CD4-positive, CD25-positive, alpha-beta regulatory T cell (primary cell): ENCODE measurements at regions not wholly inside any gene's neighbourhood (a gene's known extent, or its start where the extent isn't known, plus 50 kb on each side); places are given as distances from the start of the nearest gene placed in this dataset.

Experiments used
- ATAC-seq, 2 donors: fragments of 150-1000 bp; cut with Tn5 transposase; one replicate each; pipeline ENCODE4 v1.10.0; 2021; ENCODE audit warnings: low read depth in 2 of 2, moderate number of reproducible peaks in 2 of 2, moderate library complexity in 1 of 2
- DNase-seq, 3 donors: peaks; one replicate each; pipeline versions ENCODE4 v3.0.0 to v3.0.0-alpha.2; 2012 to 2022; ENCODE audit warnings: mixed read lengths in 1 of 3
- H3K27ac ChIP-seq: one replicate; pipeline ENCODE4 v1.7.0; 2013; ENCODE audit warnings: mild to moderate bottlenecking, low read length; ENCODE audit not compliant: insufficient read depth, poor library complexity, severe bottlenecking
- H3K27me3 ChIP-seq: one replicate; pipeline ENCODE4 v1.7.0; 2013; ENCODE audit warnings: low read length; ENCODE audit not compliant: control insufficient read depth, insufficient read depth
- H3K36me3 ChIP-seq: one replicate; pipeline ENCODE4 v1.7.0; 2013; ENCODE audit warnings: mild to moderate bottlenecking, low read length, moderate library complexity; ENCODE audit not compliant: control insufficient read depth, insufficient read depth
- H3K4me1 ChIP-seq: 2 replicates; pipeline ENCODE4 v1.7.0; 2013; ENCODE audit warnings: mild to moderate bottlenecking, low read length; ENCODE audit not compliant: insufficient read depth, control insufficient read depth, poor library complexity, severe bottlenecking
- H3K4me3 ChIP-seq: one replicate; pipeline ENCODE4 v1.7.0; 2013; ENCODE audit warnings: low read depth, mild to moderate bottlenecking, low read length, moderate library complexity
- H3K9me3 ChIP-seq, 2 experiments: 1 replicate in 1 of 2; 2 replicates in 1 of 2; pipeline ENCODE4 v1.7.0; 2013; ENCODE audit warnings: low read length in 2 of 2, mild to moderate bottlenecking in 1 of 2, moderate library complexity in 1 of 2; ENCODE audit not compliant: control insufficient read depth in 2 of 2
- H3K27ac Mint-ChIP-seq, 3 donors: one replicate each; pipeline ENCODE4 v1.8.0; 2020 to 2022; ENCODE audit warnings: mild to moderate bottlenecking in 3 of 3, mixed read lengths in 3 of 3, moderate library complexity in 2 of 3
- H3K27me3 Mint-ChIP-seq: one replicate; pipeline ENCODE4 v1.8.0; 2022; ENCODE audit warnings: mild to moderate bottlenecking, mixed read lengths
- H3K36me3 Mint-ChIP-seq: one replicate; pipeline ENCODE4 v1.8.0; 2020; ENCODE audit warnings: mixed read lengths
- H3K4me1 Mint-ChIP-seq, 4 donors: one replicate each; pipeline ENCODE4 v1.8.0; 2020 to 2022; ENCODE audit warnings: mixed read lengths in 4 of 4, mild to moderate bottlenecking in 1 of 4
- H3K4me3 Mint-ChIP-seq, 4 donors: one replicate each; pipeline ENCODE4 v1.8.0; 2020 to 2022; ENCODE audit warnings: mild to moderate bottlenecking in 4 of 4, mixed read lengths in 4 of 4, moderate library complexity in 3 of 4
- H3K9me3 Mint-ChIP-seq, 7 donors: one replicate each; pipeline ENCODE4 v1.8.0; 2020 to 2022; ENCODE audit warnings: mixed read lengths in 7 of 7, mild to moderate bottlenecking in 3 of 7, moderate library complexity in 2 of 7

- Mint-ChIP-seq H3K4me3 (no peak overlapping the region), H3K27ac (no peak overlapping the region), H3K4me1 (no peaks in the 10 kb centered on the region), H3K9me3 (peaks cover 1 to 12% (median 4%) of the 10 kb centered on the region in 7 donors), H3K36me3 (no peaks in the 10 kb centered on the region), H3K27me3 (no peaks in the 10 kb centered on the region)
- ATAC-seq (no peak), DNase-seq (no peak)
- Histone ChIP-seq H3K9me3 (no peaks in the 10 kb centered on the region), H3K27me3 (no peaks in the 10 kb centered on the region), H3K4me3 (no peak overlapping the region), H3K27ac (no peak overlapping the region), H3K4me1 (no peaks in the 10 kb centered on the region), H3K36me3 (no peaks in the 10 kb centered on the region)
Measured at GRCh38 chr17:12352127-12352526, 313.6 kb upstream of the MYOCD start.

- Mint-ChIP-seq H3K27me3 (no peaks in the 10 kb centered on the region), H3K4me3 (no peak overlapping the region), H3K36me3 (no peaks in the 10 kb centered on the region), H3K27ac (no peak overlapping the region), H3K4me1 (no peaks in the 10 kb centered on the region), H3K9me3 (peaks cover 0 to 16% (median 6%) of the 10 kb centered on the region in 7 donors)
- no peaks in the 10 kb centered on the region for H3K9me3 ChIP-seq
- no peak for ATAC-seq
- H3K36me3 ChIP-seq = no peaks in the 10 kb centered on the region
- H3K4me3 ChIP-seq = no peak overlapping the region
- DNase-seq = no peak
- no peaks in the 10 kb centered on the region for H3K4me1 ChIP-seq
- no peaks in the 10 kb centered on the region for H3K27me3 ChIP-seq
- H3K27ac ChIP-seq = no peak overlapping the region
Measured at GRCh38 chr17:12357600-12357999, 308.1 kb upstream of the MYOCD start.

GRCh38 chr17:12358477-12358876, 307.2 kb upstream of the MYOCD start:
- Histone ChIP-seq H3K27me3 (no peaks in the 10 kb centered on the region), H3K36me3 (no peaks in the 10 kb centered on the region), H3K27ac (no peak overlapping the region), H3K4me3 (no peak overlapping the region), H3K4me1 (no peaks in the 10 kb centered on the region), H3K9me3 (no peaks in the 10 kb centered on the region)
- Mint-ChIP-seq H3K36me3 (no peaks in the 10 kb centered on the region), H3K4me1 (no peaks in the 10 kb centered on the region), H3K27me3 (no peaks in the 10 kb centered on the region), H3K27ac (no peak overlapping the region), H3K4me3 (no peak overlapping the region), H3K9me3 (peaks cover 0 to 16% (median 6%) of the 10 kb centered on the region in 7 donors)
- ATAC-seq (no peak), DNase-seq (no peak)

GRCh38 chr17:12362853-12363455, 302.7 kb upstream of the MYOCD start:
- no peaks in the 10 kb centered on the region for H3K4me1 Mint-ChIP-seq
- no peaks in the 10 kb centered on the region for H3K36me3 ChIP-seq
- ATAC-seq (no peak), DNase-seq (no peak)
- H3K4me1 ChIP-seq = no peaks in the 10 kb centered on the region
- H3K36me3 Mint-ChIP-seq = no peaks in the 10 kb centered on the region
- no peak overlapping the region for H3K27ac ChIP-seq
- H3K9me3 Mint-ChIP-seq = peaks cover 4 to 19% (median 7%) of the 10 kb centered on the region in 7 donors
- H3K27me3 Mint-ChIP-seq = no peaks in the 10 kb centered on the region
- no peaks in the 10 kb centered on the region for H3K27me3 ChIP-seq
- no peak overlapping the region for H3K27ac Mint-ChIP-seq
- no peak overlapping the region for H3K4me3 Mint-ChIP-seq
- no peaks in the 10 kb centered on the region for H3K9me3 ChIP-seq
- H3K4me3 ChIP-seq = no peak overlapping the region

- Histone ChIP-seq H3K4me1 (no peaks in the 10 kb centered on the region), H3K9me3 (no peaks in the 10 kb centered on the region), H3K27me3 (no peaks in the 10 kb centered on the region), H3K36me3 (no peaks in the 10 kb centered on the region), H3K27ac (no peak overlapping the region), H3K4me3 (no peak overlapping the region)
- Mint-ChIP-seq H3K27ac (no peak overlapping the region), H3K36me3 (no peaks in the 10 kb centered on the region), H3K4me3 (no peak overlapping the region), H3K9me3 (peaks cover 0 to 27% (median 7%) of the 10 kb centered on the region in 7 donors), H3K27me3 (no peaks in the 10 kb centered on the region), H3K4me1 (no peaks in the 10 kb centered on the region)
- no peak for DNase-seq
- ATAC-seq = no peak
Measured at GRCh38 chr17:12365805-12366204, 299.9 kb upstream of the MYOCD start.

- H3K27me3 ChIP-seq = no peaks in the 10 kb centered on the region
- no peaks in the 10 kb centered on the region for H3K4me1 ChIP-seq
- ATAC-seq = no peak
- Mint-ChIP-seq H3K36me3 (no peaks in the 10 kb centered on the region), H3K9me3 (peaks cover 1 to 23% (median 9%) of the 10 kb centered on the region in 7 donors), H3K4me1 (no peaks in the 10 kb centered on the region), H3K27me3 (no peaks in the 10 kb centered on the region), H3K4me3 (no peak overlapping the region), H3K27ac (no peak overlapping the region)
- H3K27ac ChIP-seq = no peak overlapping the region
- H3K36me3 ChIP-seq = no peaks in the 10 kb centered on the region
- H3K9me3 ChIP-seq = no peaks in the 10 kb centered on the region
- H3K4me3 ChIP-seq = no peak overlapping the region
- no peak for DNase-seq
Measured at GRCh38 chr17:12369065-12369464, 296.6 kb upstream of the MYOCD start.

- Mint-ChIP-seq H3K36me3 (no peaks in the 10 kb centered on the region), H3K4me3 (no peak overlapping the region), H3K27me3 (no peaks in the 10 kb centered on the region), H3K27ac (no peak overlapping the region), H3K4me1 (no peaks in the 10 kb centered on the region), H3K9me3 (peaks cover 2 to 22% (median 8%) of the 10 kb centered on the region in 7 donors)
- no peaks in the 10 kb centered on the region for H3K27me3 ChIP-seq
- no peak for ATAC-seq
- H3K4me1 ChIP-seq = no peaks in the 10 kb centered on the region
- no peak overlapping the region for H3K4me3 ChIP-seq
- H3K36me3 ChIP-seq = no peaks in the 10 kb centered on the region
- no peak for DNase-seq
- no peak overlapping the region for H3K27ac ChIP-seq
- H3K9me3 ChIP-seq = no peaks in the 10 kb centered on the region
Measured at GRCh38 chr17:12376276-12376675, 289.4 kb upstream of the MYOCD start.

GRCh38 chr17:12386225-12386624, 279.5 kb upstream of the MYOCD start:
- no peaks in the 10 kb centered on the region for H3K9me3 ChIP-seq
- Mint-ChIP-seq H3K27ac (no peak overlapping the region), H3K27me3 (no peaks in the 10 kb centered on the region), H3K36me3 (no peaks in the 10 kb centered on the region), H3K4me3 (no peak overlapping the region), H3K9me3 (peaks cover 0 to 6% (median under 1%) of the 10 kb centered on the region in 7 donors), H3K4me1 (no peaks in the 10 kb centered on the region)
- no peaks in the 10 kb centered on the region for H3K4me1 ChIP-seq
- H3K27ac ChIP-seq = no peak overlapping the region
- no peak overlapping the region for H3K4me3 ChIP-seq
- no peaks in the 10 kb centered on the region for H3K36me3 ChIP-seq
- H3K27me3 ChIP-seq = no peaks in the 10 kb centered on the region
- no peak for DNase-seq
- no peak for ATAC-seq
